ENCODE measurements at regions not wholly inside any gene's neighbourhood (a gene's known extent, or its start where the extent isn't known, plus 50 kb on each side); places are given as distances from the start of the nearest gene placed in this dataset.

DNA sequence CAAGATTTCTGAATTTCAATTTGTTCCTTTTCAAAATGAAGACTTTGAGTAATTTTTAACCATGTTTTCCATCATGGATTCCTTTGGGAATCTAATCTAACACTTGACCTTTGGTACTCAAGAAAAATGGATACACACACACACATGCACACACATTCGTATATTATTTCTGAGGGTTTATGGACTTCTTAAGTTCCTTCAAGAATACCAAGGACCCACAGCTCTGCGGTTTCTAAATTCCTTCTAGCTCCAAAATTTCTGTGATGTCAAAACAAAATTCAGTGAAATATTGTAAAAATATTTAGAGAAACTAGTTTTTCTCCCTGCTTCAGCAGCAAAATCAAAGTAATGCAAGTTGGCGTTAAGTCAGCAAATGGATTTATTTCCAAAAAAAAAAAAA lies 98.3 kb upstream of the FAM13C start:
- 83 to 87% methylated on average over 3 of the region's 3 CpGs for WGBS, 2 donors
- no peaks in the 10 kb centered on the region for H3K4me1 ChIP-seq
- no peak for TF ChIP-seq POLR2A (IDR thresholded peaks at IDR 0.05)
- TF ChIP-seq, protein P1, sequence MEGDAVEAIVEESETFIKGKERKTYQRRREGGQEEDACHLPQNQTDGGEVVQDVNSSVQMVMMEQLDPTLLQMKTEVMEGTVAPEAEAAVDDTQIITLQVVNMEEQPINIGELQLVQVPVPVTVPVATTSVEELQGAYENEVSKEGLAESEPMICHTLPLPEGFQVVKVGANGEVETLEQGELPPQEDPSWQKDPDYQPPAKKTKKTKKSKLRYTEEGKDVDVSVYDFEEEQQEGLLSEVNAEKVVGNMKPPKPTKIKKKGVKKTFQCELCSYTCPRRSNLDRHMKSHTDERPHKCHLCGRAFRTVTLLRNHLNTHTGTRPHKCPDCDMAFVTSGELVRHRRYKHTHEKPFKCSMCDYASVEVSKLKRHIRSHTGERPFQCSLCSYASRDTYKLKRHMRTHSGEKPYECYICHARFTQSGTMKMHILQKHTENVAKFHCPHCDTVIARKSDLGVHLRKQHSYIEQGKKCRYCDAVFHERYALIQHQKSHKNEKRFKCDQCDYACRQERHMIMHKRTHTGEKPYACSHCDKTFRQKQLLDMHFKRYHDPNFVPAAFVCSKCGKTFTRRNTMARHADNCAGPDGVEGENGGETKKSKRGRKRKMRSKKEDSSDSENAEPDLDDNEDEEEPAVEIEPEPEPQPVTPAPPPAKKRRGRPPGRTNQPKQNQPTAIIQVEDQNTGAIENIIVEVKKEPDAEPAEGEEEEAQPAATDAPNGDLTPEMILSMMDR (IDR thresholded peaks at IDR 0.05), result no peak
- TF ChIP-seq POLR2AphosphoS5 (IDR thresholded peaks at IDR 0.05), result no peak
- TF ChIP-seq EP300 (IDR thresholded peaks at IDR 0.05), result no peak
- no peaks in the 10 kb centered on the region for H3K36me3 ChIP-seq
- H3K27ac ChIP-seq, result no peak overlapping the region
- intact Hi-C loops (cut with DNase I), result no loop called here
- no peaks in the 10 kb centered on the region for H3K27me3 ChIP-seq
- DNase-seq, result no peak
- H3K4me3 ChIP-seq, result no peak overlapping the region
- H3K9me3 ChIP-seq, result no peaks in the 10 kb centered on the region

DNA sequence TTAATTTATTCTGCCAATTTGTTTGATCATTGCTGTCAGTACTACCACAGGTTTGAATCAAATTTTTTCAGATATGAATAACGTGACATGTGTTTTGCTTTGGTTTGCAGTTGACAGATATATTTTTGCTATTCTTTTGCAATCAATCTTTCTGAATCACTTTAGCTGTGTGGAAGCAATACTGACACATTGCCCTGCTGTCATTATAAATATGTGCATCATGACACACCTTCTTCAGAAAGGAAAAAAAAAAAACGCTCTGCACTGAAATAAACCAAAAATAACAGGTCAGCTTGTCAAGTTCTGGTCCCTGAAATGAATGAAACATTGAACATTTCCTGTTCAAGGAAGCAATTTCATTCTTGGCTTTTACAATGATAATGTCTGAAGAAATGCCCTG lies 93.8 kb upstream of the FAM13C start:
- 51 to 54% methylated on average over 2 of the region's 2 CpGs for WGBS, 2 donors
- DNase-seq, result no peak
- no peaks in the 10 kb centered on the region for H3K4me1 ChIP-seq
- H3K9me3 ChIP-seq, result no peaks in the 10 kb centered on the region
- no peak overlapping the region for H3K4me3 ChIP-seq
- H3K36me3 ChIP-seq, result no peaks in the 10 kb centered on the region
- TF ChIP-seq POLR2AphosphoS5 (IDR thresholded peaks at IDR 0.05) (no peak), EP300 (IDR thresholded peaks at IDR 0.05) (no peak), POLR2A (IDR thresholded peaks at IDR 0.05) (no peak)
- TF ChIP-seq, protein P1 (IDR thresholded peaks at IDR 0.05), result no peak
- H3K27ac ChIP-seq, result no peak overlapping the region
- H3K27me3 ChIP-seq, result no peaks in the 10 kb centered on the region
- intact Hi-C loops (cut with DNase I), result no loop called here

DNA sequence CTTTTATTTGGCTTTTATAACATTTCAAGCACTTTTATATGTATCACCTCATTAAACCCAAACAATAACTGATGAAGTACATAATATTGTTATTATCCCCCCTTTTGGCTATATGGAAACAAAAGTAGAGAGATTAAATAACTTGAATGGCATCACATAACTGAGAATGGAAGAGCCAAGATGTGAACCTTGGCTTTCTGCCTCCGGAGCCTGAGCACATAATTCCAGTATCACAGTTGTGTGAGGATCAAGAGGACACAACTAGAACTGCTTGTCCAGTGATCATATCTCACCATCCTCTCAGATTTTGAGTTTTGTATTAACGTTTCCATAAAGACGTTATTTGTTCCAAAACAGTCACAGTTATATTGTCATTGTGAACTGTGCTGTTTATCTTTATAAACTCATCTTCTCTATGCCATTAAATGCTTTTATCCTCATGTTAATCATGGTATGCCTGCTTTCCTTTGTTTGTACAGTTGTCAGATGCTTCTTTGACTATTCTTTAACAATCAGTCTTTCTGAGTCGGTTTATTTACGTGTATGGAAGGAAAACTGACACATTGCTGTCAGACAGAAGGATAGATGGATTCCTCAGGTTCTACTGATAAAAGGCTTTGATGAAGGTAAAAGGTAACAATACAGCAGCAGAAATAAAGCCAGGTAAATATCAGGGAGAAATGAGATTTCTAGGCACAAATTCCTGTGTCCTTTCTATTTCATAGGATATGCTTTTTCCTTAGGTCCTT lies 92.0 kb upstream of the FAM13C start:
- TF ChIP-seq POLR2A (IDR thresholded peaks at IDR 0.05), result no peak
- no peak for TF ChIP-seq POLR2AphosphoS5 (IDR thresholded peaks at IDR 0.05)
- intact Hi-C loops (cut with DNase I), result no loop called here
- H3K36me3 ChIP-seq, result no peaks in the 10 kb centered on the region
- no peak for DNase-seq
- no peak overlapping the region for H3K4me3 ChIP-seq
- no peak overlapping the region for H3K27ac ChIP-seq
- no peaks in the 10 kb centered on the region for H3K9me3 ChIP-seq
- no peaks in the 10 kb centered on the region for H3K4me1 ChIP-seq
- WGBS, 2 donors, result 83 to 87% methylated on average over 5 of the region's 5 CpGs
- no peaks in the 10 kb centered on the region for H3K27me3 ChIP-seq

DNA sequence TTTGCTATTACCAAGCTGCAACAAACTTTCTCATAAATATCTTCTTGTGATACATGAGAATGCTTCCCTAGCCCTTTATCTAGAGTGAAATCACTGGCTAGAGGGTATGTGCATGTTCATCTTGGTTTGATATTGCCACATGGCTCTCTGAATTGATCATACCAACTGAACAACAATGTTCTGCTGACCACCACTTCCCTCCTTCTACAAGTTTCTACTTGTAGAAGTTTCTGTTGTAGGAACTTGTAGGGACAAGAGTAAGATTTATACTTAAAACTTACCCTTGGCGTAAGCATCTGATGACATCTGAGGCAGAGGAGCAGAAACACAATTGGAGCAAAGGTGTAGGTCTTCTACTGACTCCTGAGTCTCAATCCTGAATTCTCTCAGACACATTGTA lies 86.3 kb upstream of the FAM13C start:
- WGBS, 2 donors, result 90 to 96% methylated on average over 1 of the region's 1 CpG
- no peaks in the 10 kb centered on the region for H3K9me3 ChIP-seq
- no peaks in the 10 kb centered on the region for H3K36me3 ChIP-seq
- H3K4me1 ChIP-seq, result no peaks in the 10 kb centered on the region
- intact Hi-C loops (cut with DNase I), result no loop called here
- no peak overlapping the region for H3K4me3 ChIP-seq
- H3K27ac ChIP-seq, result no peak overlapping the region
- no peak for TF ChIP-seq POLR2A (IDR thresholded peaks at IDR 0.05)
- TF ChIP-seq, protein P1 (IDR thresholded peaks at IDR 0.05), result no peak
- no peak for TF ChIP-seq POLR2AphosphoS5 (IDR thresholded peaks at IDR 0.05)
- no peak for TF ChIP-seq EP300 (IDR thresholded peaks at IDR 0.05)
- DNase-seq, result no peak
- H3K27me3 ChIP-seq, result no peaks in the 10 kb centered on the region

DNA sequence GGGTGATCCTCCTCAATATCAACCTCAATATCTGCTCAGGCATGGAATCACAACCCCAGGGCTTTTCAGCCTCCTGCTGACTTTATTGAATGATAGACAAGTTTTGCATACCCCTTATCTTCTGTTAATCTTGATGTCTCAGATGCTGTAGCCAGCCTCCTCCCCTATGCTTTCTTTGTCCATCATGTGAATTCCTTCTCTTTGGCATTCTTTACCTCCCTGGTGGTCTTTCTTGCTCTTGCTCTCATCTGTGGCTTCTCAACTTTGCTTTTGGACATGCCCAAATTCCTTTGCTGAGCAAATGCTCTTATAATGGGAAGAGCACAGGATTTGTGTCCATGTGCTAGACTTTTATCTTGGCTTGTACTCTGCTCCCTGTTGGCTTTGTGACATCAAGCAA lies 73.4 kb upstream of the FAM13C start:
- H3K27me3 ChIP-seq, result no peaks in the 10 kb centered on the region
- intact Hi-C loops (cut with DNase I), result no loop called here
- no peak for DNase-seq
- H3K4me3 ChIP-seq, result no peak overlapping the region
- no peaks in the 10 kb centered on the region for H3K36me3 ChIP-seq
- H3K4me1 ChIP-seq, result peaks cover 0 to 17% (median 0%) of the 10 kb centered on the region in 4 donors
- no peak overlapping the region for H3K27ac ChIP-seq
- TF ChIP-seq EP300 (IDR thresholded peaks at IDR 0.05) (no peak), POLR2A (IDR thresholded peaks at IDR 0.05) (no peak), POLR2AphosphoS5 (IDR thresholded peaks at IDR 0.05) (no peak)
- TF ChIP-seq, protein P1 (IDR thresholded peaks at IDR 0.05), result no peak
- no peaks in the 10 kb centered on the region for H3K9me3 ChIP-seq
